Activated gamma-delta T cell treated with Interleukin-2 at 50 U/mL for 16 hours (primary cell): ENCODE measurements at regions not wholly inside any gene's neighbourhood (a gene's known extent, or its start where the extent isn't known, plus 50 kb on each side); places are given as distances from the start of the nearest gene placed in this dataset.
"Not testable (repeated sequence)": the region's sequence is repeated elsewhere in the genome, so short reads cannot be mapped to it uniquely, and the experiment has no call there.

Source experiments
- DNase-seq: peaks from one replicate; pipeline ENCODE4 v3.0.0-alpha.2; 2020

DNA sequence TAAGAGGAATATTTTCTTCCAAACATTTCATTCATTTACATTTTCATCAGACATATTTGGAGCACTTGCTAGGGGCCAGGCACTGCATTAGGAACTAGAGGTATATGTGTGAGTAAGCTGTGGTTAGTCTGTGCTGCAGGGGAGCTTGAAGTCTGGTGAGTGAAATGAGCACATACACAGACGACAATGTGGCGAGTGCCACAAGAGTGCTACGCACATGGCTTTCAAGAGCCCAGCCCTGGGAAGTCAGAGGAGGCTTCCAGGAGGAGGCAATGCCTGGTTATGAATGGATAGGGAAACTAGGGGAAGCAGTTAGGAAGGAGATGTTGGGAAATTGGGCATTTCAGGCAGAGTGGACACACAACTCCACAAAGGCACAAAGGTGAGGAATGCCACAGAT lies 171.8 kb downstream of the IER5 start:
- no peak for DNase-seq

DNA sequence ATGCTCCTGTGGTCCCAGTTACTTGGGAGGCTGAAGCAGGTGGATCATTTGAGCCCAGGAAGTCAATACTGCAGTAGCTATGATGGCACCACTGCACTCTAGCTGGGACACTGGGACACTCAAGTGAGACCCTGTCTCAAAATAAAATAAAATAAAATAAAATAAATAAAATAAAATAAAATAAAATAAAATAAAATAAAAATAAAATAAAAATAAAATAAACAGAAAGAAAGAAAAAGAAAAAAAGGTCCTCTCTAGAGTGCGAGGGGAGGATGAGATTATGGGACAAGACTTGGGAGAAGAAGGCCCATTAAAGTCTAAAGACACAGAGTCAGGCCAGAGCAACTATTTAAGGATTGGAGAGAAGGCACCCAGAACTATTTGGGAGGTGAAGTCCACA lies 172.5 kb downstream of the IER5 start:
- no peak for DNase-seq

DNA sequence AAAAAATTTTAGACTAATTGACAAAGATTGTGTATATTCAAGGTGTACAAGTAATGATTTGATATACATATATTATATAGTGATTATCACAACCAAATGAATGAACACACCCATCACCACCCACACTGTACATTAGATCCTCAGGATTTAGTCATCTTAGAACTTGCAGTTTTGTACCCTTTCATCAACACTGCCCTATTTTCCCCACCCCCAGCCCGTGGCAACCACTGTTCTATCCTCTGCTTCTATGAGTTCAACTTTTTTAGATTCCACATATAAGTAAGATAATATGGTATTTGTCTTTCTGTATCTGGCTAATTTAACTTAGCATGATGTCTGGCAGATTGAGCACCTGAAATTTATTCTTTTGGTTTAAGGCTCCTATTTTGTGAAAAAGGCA lies 173.6 kb downstream of the IER5 start:
- no peak for DNase-seq

DNA sequence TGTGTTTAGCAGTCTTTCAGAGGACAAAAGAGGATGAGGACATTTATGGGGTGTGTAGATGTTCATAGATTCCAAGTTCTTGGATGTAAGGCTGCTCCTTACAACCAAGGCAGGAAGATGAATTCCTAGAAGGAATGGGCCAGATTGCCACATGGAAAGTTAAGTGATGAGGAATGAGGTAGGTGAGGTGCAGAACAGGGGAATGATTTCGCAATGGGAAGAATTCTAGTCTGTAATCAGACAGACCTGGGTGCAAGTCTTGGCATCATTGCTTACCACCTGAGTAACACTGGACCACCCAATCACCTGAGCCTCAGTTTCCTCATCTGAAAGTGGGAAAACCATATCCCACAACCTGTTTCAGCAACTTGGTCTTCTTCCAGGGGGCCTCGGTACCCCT lies 174.9 kb downstream of the IER5 start:
- no peak for DNase-seq

DNA sequence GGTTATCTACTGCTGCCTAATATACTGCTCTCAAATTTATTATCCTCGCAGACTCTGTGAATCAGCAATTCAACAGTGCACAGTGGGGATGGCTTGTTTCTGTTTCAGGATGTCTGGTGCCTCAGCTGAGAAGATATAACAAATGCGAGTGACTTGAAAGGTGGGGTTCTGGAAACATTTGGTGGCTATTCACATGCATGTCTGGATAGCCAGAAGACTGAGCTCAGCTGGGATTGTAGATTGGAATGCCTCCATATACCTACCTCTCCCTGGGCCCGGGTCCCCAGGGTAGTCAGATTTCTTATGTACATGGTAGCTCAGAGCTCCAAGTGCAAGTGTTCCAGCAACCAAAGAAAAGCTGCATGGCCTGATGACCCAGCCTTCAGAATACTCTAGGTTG lies 176.3 kb downstream of the IER5 start:
- no peak for DNase-seq

DNA sequence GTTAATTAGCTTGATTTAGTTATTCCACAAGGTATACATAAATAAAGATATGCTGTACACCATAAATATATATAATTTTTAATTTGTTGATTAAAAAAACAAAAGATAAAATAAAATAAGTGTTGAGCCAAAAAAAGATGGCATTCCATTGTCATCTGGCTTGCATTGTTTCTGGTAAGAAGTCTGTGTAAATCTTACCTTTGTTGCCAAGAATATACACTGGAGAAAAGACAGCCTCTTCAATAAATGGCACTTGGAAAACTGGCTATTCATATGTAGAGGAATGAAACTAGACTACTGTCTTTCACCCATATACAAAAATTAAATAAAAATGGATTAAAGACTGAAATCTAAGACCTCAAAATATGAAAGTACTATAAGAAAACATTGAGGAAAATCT lies 196.5 kb downstream of the IER5 start:
- DNase-seq = no peak

DNA sequence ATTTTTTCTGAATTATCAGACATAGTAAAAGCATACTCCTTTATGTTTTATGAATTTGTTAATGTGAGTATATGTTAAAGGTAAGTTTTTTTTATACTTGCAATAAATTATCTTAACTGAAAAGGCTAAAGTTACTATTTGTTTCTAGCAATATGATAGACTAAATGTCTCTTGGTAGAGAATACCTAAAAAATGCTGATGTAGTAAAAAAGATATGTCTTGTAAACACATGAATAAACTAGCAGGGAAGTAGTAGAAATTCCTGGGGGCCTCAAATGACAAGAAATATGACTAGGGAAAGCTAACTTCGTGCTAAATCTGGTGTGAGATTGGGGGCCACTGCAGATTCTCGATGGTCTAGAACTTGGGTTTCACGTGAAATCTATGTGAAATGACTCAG lies 188.1 kb upstream of the CACNA1E start:
- no peak for DNase-seq

DNA sequence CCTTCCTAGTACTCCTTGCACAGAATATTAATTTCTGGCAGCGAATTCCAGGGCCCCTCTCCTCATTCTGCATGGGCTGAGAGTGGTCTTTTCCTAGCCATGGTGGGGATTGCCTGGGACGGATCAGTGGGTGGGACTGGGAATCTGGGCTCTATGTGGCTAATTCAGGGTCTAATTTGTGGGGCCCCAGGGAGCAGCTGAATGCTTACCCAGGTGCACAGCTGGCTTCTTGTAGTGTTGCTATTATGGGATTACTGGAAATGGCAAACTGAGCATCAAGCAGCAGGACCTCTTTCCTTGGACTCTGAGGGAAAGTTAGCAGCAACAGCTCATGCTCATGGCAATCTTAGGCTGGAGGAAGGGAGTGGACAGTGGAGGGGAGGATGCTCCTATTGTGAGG lies 187.1 kb upstream of the CACNA1E start:
- no peak for DNase-seq

DNA sequence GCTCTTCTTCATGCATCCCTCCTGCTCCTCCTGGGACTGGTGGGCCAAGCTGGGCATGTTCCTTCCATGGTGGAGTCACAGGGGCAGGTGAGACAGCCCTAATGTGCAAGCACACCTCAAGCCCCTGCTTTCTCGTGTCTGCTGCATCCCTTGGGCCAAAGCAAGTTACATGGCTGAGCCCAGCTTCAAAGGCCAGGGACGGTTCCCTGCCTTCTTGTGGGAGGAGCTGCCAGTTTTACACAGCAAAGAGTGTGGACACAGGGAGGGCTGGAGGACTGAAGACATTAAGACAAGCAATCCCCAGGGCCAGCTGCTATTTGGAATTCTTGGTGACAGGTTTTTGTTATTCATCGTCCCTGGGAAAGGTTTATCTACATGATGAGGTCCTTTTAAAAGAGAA lies 175.2 kb upstream of the CACNA1E start:
- DNase-seq = no peak

DNA sequence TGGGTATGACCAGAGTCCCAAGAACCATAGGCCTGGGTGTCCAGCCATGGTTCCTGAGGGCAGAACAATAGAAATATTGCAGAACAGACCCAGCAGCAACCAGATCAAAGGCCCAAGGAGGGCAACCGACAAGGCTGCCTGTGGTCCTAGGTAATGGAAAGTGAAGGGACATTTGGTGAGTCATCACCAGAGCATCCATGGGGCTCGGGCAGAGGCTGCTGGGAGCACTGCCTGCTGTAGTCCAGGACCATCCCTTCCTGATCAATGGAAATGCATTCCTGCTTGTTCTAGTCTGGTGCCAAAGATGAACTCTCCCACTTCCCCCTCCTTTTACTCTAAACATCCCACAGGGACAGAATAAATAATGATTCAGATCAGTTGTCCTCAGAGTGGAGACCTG lies 172.8 kb upstream of the CACNA1E start:
- no peak for DNase-seq

DNA sequence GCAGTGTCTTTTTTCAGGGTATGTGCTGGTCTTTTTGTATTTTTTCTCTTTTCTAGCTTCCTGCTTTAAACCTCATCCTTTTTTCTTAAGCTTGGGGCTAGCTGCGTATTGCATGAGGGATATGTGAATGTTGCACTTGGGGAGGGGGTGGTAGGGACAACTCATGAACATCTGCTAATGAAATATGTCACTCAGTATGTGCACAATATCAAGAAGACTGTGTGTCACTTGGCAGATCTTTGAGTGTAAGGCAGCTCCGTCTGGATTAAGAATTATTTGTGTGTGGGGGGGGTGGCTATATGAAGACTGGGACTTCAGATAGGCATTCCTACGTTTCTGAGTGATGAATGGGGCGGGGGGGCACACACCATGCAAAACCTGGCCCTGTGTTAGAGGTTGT lies 170.4 kb upstream of the CACNA1E start:
- DNase-seq = no peak

DNA sequence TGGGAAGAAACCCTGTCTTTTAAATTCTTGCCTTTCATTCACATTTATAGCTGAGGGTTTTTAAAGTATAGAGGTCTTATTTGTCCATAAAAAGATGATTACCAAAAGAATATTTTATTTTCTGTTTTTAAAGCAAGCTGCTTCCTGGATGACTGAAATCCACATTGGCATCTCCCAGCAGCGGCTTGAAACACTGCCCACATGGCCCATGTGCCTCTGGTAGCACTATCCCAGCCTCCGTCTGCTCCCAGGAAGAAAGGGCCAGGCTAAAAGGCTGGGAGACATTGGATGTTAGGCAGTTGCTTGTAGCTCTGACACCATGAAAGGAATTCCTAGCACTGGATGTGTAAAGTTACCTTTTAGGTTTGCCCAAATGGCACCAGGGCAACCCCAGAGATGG lies 169.9 kb upstream of the CACNA1E start:
- DNase-seq = no peak

DNA sequence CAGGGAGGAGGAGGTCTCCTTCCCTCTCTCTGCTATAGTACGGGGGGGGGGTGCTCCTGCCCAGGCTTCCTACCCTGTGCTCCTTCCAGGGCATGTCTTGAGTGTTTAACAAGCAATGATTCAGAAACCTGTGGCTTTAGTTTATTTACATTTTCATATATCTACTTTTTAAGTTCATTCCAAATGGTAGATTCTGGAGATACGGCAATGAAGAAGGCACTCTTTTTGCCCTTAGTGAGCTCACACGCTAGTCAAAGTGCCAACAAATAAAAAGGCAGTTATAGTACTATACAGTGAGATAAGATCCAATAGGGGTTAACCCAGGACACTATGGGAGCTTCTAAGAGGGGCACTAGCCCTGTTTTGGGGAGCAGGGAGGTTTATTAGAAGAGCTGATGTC lies 169.3 kb upstream of the CACNA1E start:
- no peak for DNase-seq

DNA sequence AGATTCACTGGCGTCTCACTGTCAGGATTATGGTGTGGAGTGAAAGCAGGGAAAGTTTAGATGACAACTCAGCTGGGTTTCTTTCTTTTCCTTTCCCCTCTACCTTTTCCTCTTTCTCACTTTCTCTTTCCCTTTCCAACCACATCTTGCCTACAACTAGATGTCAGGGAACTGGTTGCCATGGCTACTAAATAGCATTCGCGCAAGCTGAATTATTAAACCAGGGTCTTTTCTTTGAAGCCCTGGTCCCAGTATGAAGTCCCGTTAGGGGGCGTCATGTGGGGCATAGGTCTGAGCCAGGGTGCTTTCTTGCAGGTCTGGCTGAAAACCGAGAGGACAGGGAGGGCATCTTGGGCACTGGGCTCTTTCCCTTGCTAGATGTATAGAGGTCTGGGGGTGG lies 168.4 kb upstream of the CACNA1E start:
- DNase-seq = no peak

DNA sequence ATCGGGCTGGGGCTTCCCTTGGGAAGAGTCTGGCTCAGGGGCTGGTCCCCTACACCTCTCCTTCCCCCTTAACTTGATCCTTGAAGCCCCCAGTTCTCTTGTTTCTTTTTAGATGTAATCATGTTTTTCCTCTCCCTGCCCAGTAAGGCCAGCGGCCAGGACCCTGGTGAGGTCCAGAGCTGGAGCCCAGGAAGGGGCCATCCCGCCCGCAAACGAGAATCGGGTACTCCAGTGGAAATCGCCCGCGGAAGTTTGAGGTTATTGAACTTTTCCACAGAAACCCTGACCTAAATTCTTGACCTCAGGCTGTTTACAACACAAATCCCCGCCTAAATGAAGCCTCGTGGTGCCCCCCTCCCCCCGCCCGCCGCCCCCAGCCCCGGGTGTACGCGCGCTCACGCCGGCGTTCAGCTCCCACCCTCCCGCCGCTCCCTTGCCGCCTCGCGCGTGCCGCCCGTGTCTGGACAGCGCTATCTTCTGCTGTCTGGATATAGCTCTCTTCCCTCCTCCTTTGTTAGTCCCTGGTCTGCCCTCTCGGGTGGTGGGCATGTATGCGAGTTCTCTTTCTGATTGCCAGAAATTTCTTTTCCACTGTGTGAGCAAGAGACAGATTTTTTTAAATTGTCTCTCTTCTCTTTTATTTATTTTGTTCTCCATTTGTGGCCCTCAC lies 165.9 kb upstream of the CACNA1E start:
- no peak for DNase-seq

DNA sequence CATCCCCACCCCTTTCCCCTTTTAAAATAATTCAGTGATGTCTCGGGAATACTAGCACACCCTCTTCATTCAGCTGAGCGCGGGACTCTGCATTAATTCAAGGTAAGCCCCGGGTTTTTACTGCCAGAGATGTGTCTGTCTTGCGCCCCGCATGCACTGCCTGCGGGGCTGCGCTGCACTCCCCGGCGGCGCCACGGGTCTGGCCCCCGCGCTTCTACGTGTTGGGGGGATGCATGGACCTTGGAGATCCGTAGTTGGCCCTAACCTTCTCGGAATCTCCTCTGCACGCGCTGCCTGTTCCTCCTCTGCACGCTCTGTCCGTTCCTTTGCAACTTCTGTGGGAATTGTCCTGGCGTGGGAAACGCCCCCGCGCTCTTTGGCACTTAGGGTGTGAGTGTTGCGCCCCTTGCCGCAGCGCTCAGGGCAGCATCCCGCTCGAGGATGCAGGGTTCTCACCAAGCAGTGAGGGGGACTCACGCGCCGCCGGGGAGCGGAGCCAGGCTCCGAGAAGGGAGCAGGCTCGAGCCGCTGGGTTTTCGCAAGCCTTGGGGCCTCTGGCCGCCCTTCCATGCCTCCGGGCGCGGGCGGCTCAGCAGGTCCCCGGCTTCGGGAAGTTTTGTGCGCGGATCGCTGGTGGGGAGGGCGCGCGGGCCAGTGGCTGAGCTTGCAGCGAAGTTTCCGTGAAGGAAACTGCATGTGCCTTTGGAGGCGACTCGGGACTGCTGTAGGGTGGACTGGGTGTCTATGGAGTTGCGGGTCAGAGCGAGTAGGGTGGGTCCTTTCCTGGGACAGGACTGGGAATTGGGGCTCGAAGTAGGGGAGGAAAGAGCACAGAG lies 165.1 kb upstream of the CACNA1E start:
- no peak for DNase-seq

DNA sequence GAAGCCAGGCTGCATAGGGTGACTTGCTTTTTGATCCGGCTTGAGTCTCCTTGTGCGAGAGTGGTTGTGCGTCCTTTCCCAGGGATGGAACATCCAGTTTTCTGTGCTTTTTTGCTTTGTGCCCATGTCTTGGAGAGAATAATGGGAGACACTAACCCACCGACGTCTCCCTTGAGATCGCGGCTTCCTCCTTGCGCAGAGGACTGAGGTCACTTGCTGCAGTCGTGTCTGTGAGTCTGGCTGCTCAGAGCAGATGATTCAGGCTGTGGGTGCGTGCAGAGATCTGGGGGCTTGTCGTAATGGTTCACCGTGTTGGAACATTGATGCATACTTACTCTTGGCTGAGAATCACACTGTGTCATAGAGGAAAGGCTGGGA lies 164.5 kb upstream of the CACNA1E start:
- peak; percentile 12 for DNase-seq

DNA sequence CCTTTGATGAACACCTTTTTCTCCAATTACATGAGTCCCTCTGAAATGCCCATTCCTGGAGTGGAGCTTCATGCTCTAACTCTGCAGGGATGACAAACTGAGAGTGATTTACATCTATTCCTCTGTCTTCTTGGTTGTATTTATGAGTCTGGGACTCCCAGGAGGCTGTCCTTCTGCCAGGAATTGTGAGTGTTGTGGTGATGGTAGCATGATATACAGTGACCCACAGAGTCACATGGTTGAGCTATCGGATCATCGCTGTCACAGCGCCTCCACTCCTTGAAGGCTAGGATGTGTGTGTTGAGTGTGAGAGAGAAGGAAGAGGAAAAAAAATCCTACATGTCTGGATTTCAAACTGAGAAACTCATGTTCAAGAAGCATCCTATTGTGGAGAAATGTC lies 163.4 kb upstream of the CACNA1E start:
- no peak for DNase-seq

DNA sequence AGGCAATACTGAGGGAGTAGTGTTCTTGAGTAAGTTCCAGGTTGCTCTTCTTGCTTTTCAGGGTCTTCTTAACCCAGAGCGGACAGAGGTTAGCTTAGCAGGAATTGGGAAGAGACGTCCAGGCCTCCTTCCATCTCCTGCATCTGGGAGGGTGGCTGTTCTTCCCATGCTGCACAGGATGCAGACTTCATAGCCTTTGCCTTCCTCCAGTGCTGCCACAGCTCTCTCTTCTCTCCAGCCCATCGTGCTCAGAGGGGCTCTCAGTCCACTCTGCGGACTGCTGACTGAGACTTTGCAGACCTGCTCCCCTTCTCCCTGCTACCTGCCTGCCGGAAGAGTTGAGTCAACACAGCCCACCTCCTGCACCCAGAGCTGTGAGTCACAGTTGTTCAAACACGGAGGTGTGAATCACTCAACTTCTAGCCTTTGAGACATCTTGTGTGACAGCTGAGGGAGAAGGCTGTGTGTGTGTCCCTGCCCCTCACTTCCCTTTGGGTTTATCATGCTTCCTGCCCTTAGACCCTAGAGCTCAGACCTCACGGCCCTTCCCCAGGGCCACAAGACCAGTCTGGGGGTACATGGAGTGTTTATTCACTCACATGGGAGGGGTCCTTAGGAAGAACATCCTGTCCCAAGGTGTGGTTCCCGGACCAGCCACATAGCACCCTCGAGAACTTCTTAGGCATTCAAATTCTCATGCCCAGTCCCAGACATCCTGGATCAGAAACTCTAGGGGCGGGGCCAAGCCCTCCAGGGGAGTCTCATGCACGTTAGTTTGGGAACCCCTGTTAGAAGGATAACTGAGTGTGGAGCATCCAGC lies 158.3 kb upstream of the CACNA1E start:
- peak; percentile 39 for DNase-seq

DNA sequence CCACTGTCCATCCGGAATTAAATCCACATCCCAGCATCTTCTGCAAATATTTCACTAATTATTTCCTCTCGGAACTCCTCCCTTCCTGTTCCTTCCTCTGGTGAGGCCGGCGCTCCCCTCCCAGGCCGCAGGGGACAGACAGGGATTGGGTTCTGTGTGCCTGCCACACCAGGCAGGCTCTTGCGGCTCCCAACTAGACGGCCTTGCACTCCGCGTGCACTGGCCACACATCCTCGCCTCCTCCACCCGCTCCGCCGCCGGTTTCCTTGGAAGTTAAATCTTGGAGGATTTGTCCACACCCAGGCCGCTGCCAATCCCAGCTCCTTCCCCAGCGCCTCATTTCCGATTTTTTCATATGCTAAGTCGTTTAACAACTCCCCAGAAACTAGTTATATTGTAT lies 157.6 kb upstream of the CACNA1E start:
- not testable (repeated sequence) for DNase-seq

DNA sequence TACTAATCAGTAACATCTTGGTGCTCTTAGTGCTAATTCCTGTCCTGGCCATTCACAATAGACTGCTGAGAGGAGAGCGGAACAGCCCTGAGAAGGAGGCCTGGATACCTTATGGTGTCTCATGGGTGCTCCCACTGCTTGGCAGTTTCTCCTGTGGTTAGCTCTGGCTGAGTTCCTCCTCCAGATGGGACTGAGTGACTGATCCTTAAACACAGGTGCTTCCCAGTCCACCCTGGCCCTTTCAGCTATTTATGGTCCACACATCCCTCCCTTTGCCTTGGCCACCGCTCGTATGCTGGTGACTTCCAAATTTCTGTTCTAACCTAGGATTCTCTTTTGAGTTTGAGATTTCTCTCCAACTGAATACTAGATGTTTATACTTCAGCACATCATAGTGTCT lies 157.0 kb upstream of the CACNA1E start:
- no peak for DNase-seq

DNA sequence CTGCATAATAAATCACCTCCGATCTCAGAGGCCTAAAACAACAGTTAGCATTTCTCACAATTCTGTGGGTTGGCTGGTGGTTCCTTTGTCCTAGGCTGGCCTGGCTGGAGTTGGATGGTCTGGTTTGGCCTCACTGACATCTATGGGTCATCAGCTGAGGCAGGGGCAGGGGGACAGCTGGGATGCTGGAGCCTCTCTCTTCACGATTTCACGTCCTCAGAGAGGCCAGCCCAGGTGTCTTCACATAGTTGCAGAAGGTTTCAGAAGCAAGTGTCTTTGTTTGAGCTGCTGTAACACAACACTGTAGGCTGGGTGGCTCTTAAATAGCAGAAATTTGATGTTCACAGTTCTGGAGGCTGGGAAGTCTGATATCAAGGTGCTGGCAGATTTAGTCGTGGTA lies 155.5 kb upstream of the CACNA1E start:
- no peak for DNase-seq

DNA sequence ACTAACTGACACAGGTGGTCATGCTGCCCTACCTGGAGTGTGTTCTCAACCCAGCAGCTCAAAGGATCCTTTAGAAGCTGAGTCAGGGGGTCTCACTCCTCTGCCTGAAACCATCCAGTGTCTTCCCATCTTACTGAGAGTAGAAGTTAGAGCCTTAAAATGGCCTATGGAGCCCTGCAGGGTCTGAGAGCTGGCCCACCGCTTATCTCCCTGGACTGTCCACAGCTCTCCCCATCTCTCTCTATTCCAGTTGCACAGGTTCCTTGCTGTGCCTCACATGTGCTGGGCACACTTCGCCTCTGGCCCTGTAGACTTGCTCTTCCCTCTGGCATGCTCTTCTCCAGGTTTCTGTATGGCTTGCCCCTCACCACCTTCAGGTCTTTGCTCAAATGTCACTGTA lies 148.6 kb upstream of the CACNA1E start:
- DNase-seq = no peak

DNA sequence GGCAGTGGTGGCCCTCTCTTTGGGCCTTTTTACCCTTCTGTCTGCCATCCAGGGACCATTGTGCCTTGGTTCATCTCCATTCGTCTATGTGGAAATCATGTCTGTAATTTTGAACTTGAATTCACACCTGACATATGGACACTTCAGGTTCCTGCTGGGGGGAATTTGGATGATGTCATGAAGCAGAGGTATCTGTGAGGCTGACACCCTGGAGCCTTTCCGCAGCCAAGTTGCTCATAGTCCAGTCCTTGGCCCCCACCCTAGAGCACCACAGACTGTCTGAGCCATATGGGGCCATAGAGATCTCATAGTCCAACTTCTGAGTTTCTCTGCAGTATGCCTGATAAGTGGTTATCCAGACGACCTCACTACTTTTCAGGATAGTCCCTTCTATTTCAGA lies 147.7 kb upstream of the CACNA1E start:
- DNase-seq = no peak
